ENCODE measurements at regions not wholly inside any gene's neighbourhood (a gene's known extent, or its start where the extent isn't known, plus 50 kb on each side); places are given as distances from the start of the nearest gene placed in this dataset.

GRCh38 chr5:124461941-124462340, 284.5 kb downstream of the ZNF608 start:
- no peak for DNase-seq (ENCODE audit: low read depth)

GRCh38 chr5:124461157-124461556, 285.3 kb downstream of the ZNF608 start:
- DNase-seq (ENCODE audit: low read depth): no peak

GRCh38 chr5:124460642-124461041, 285.8 kb downstream of the ZNF608 start:
- DNase-seq (ENCODE audit: low read depth): no peak

GRCh38 chr5:124459984-124460383, 286.5 kb downstream of the ZNF608 start:
- no peak for DNase-seq (ENCODE audit: low read depth)

GRCh38 chr5:124457901-124458300, 288.5 kb downstream of the ZNF608 start:
- no peak for DNase-seq (ENCODE audit: low read depth)

GRCh38 chr5:124457101-124457500, 289.3 kb downstream of the ZNF608 start:
- DNase-seq (ENCODE audit: low read depth): no peak

GRCh38 chr5:124456249-124456648, 290.2 kb downstream of the ZNF608 start:
- no peak for DNase-seq (ENCODE audit: low read depth)

- DNase-seq (ENCODE audit: low read depth): no peak
These were observed 292.4 kb downstream of the ZNF608 start for GRCh38 chr5:124454081-124454480.

- DNase-seq (ENCODE audit: low read depth): peak; percentile 40
These were observed 293.0 kb downstream of the ZNF608 start for GRCh38 chr5:124453221-124454051.

GRCh38 chr5:124452412-124452811, 294.0 kb downstream of the ZNF608 start:
- DNase-seq (ENCODE audit: low read depth): no peak

- DNase-seq (ENCODE audit: low read depth): no peak
These were observed 294.6 kb downstream of the ZNF608 start for GRCh38 chr5:124451721-124452383.

- no peak for DNase-seq (ENCODE audit: low read depth)
These were observed 300.3 kb downstream of the ZNF608 start for GRCh38 chr5:124446120-124446519.

- no peak for DNase-seq (ENCODE audit: low read depth)
These were observed 301.3 kb downstream of the ZNF608 start for GRCh38 chr5:124445070-124445619.

GRCh38 chr5:124444147-124444775, 302.2 kb downstream of the ZNF608 start:
- no peak for DNase-seq (ENCODE audit: low read depth)

- no peak for DNase-seq (ENCODE audit: low read depth)
These were observed 306.0 kb downstream of the ZNF608 start for GRCh38 chr5:124440471-124440870.

GRCh38 chr5:124439609-124440008, 306.8 kb downstream of the ZNF608 start:
- DNase-seq (ENCODE audit: low read depth): no peak

- DNase-seq (ENCODE audit: low read depth): no peak
These were observed 307.5 kb downstream of the ZNF608 start for GRCh38 chr5:124438903-124439281.

- no peak for DNase-seq (ENCODE audit: low read depth)
These were observed 308.2 kb downstream of the ZNF608 start for GRCh38 chr5:124438026-124438902.

GRCh38 chr5:124436294-124436693, 310.1 kb downstream of the ZNF608 start:
- DNase-seq (ENCODE audit: low read depth): peak; percentile 33

- DNase-seq (ENCODE audit: low read depth): no peak
These were observed 313.3 kb downstream of the ZNF608 start for GRCh38 chr5:124433170-124433569.

GRCh38 chr5:124421584-124421983, 324.9 kb downstream of the ZNF608 start:
- no peak for DNase-seq (ENCODE audit: low read depth)

- DNase-seq (ENCODE audit: low read depth): no peak
These were observed 325.5 kb downstream of the ZNF608 start for GRCh38 chr5:124420952-124421351.
